ENCODE measurements at regions not wholly inside any gene's neighbourhood (a gene's known extent, or its start where the extent isn't known, plus 50 kb on each side); places are given as distances from the start of the nearest gene placed in this dataset.

DNA sequence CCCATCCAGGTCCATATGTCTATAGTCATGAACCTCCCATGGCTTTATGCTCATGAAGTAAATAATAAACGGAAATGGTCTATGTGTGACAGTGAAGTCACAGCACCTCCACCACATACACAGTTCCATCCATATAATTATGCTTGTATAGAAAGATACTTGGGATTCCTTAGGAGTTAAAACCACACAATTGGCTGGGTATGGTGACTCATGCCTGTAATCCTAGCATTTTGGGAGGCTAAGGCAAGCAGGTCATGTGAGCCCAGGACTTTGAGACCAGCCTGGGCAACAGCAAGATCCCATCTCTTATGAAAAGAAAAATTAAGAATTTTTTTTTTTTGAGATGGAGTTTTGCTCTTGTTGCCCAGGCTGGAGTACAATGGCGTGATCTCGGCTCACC lies 55.6 kb upstream of the RBM47 start:
- Histone ChIP-seq H3K79me1 (ENCODE audit: low read depth, low read length) (no peaks in the 10 kb centered on the region), H3K4ac (replicated peaks; ENCODE audit: insufficient read length, low read depth, low read length) (no peak overlapping the region), H4K5ac (ENCODE audit: insufficient read length, low read depth, low read length) (no peak overlapping the region), H2BK12ac (ENCODE audit: low read depth, low read length) (no peak overlapping the region), H3K23me2 (ENCODE audit: low read depth, low read length) (no peaks in the 10 kb centered on the region), H3K27me3 (replicated peaks in 1 of 4; ENCODE audit: control insufficient read depth in 3 of 4, extremely low read depth in 1 of 4, insufficient read depth in 3 of 4, low read length in 3 of 4) (no peaks in the 10 kb centered on the region), H2AFZ (ENCODE audit: low read length) (no peak overlapping the region), H4K91ac (replicated peaks; ENCODE audit: insufficient read length, low read length) (no peak overlapping the region), H2BK5ac (ENCODE audit: low read depth, low read length) (no peak overlapping the region), H4K20me1 (replicated peaks in 1 of 2; ENCODE audit: control insufficient read depth in 1 of 2, insufficient read depth in 2 of 2, low read length in 2 of 2) (no peaks in the 10 kb centered on the region), H3K79me2 (ENCODE audit: control insufficient read depth in 1 of 2, insufficient read depth in 2 of 2, low read length in 2 of 2) (no peaks in the 10 kb centered on the region), H3K56ac (replicated peaks; ENCODE audit: insufficient read length, low read depth, low read length) (no peak overlapping the region), H3K4me3 (ENCODE audit: extremely low read depth in 1 of 4, insufficient read depth in 2 of 4, low read depth in 3 of 4, low read length in 4 of 4) (no peak overlapping the region), H3K36me3 (ENCODE audit: control insufficient read depth in 2 of 4, insufficient read depth in 4 of 4, low read length in 3 of 4) (no peaks in the 10 kb centered on the region), H3K4me1 (replicated peaks in 1 of 4; ENCODE audit: control insufficient read depth in 3 of 4, insufficient read depth in 4 of 4, low read length in 3 of 4) (no peaks in the 10 kb centered on the region; a peak in 1 of 7 replicates), H4K8ac (ENCODE audit: extremely low read depth, insufficient read depth, low read length) (no peak overlapping the region), H3K18ac (ENCODE audit: extremely low read depth, low read length) (no peak overlapping the region), H3K27ac (ENCODE audit: low read depth, low read length) (no peak overlapping the region), H3K9me3 (ENCODE audit: insufficient read depth in 2 of 2, low read depth in 1 of 2, low read length in 1 of 2) (no peaks in the 10 kb centered on the region), H3K9ac (replicated peaks in 1 of 4; ENCODE audit: extremely low read depth in 1 of 4, low read depth in 3 of 4, low read length in 3 of 4) (no peak overlapping the region), H2BK15ac (ENCODE audit: low read length) (no peak overlapping the region), H2BK20ac (ENCODE audit: low read length) (no peak overlapping the region), H2AK5ac (ENCODE audit: low read depth, low read length) (no peak overlapping the region), H3K23ac (ENCODE audit: insufficient read length) (no peak overlapping the region), H3K14ac (ENCODE audit: insufficient read length) (no peak overlapping the region), H2BK120ac (replicated peaks; ENCODE audit: low read depth, low read length) (no peak overlapping the region), H3K4me2 (ENCODE audit: insufficient read depth in 1 of 2, low read depth in 2 of 2, low read length in 2 of 2) (no peak overlapping the region)
- CTCF ChIA-PET (ENCODE audit: partially characterized antibody) = no interaction called here
- TF ChIP-seq TAF1 (IDR thresholded peaks at IDR 0.05; ENCODE audit: low read depth, low read length) = no peak
- TF ChIP-seq, protein P1, sequence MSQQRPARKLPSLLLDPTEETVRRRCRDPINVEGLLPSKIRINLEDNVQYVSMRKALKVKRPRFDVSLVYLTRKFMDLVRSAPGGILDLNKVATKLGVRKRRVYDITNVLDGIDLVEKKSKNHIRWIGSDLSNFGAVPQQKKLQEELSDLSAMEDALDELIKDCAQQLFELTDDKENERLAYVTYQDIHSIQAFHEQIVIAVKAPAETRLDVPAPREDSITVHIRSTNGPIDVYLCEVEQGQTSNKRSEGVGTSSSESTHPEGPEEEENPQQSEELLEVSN (IDR thresholded peaks at IDR 0.05) = no peak
- TF ChIP-seq EGR1 (IDR thresholded peaks at IDR 0.05; ENCODE audit: borderline replicate concordance, low read depth, low read length) = no peak
- no peak for TF ChIP-seq YY1 (IDR thresholded peaks at IDR 0.05; ENCODE audit: low read depth, low read length)
- TF ChIP-seq RAD21 (IDR thresholded peaks at IDR 0.05 in 1 of 2, conservative IDR thresholded peaks at IDR 0.05 in 1 of 2; ENCODE audit: low read depth in 2 of 2, low read length in 2 of 2) = no peak
- DNase-seq (ENCODE audit: low read depth in 1 of 2, low spot score in 2 of 2) (no peak), FAIRE-seq (no peak)
- 90% methylated on average over 3 of the region's 3 CpGs; no CpG with 5 or more reads in 1 of the 2 experiments for WGBS, 2 experiments (ENCODE audit: extremely low coverage in 1 of 2, insufficient coverage in 1 of 2, insufficient read length in 1 of 2, insufficient replicate concordance in 2 of 2, low coverage in 1 of 2, low lambda C conversion rate in 2 of 2, missing lambda C conversion rate in 1 of 2)
- POLR2A ChIA-PET (ENCODE audit: partially characterized antibody) = interaction anchor here (0.6 kb wide), 1 partner anchor 9 kb away, joined by 3 read pairs; no protein-coding TSS in a partner anchor
